ENCODE measurements at regions not wholly inside any gene's neighbourhood (a gene's known extent, or its start where the extent isn't known, plus 50 kb on each side); places are given as distances from the start of the nearest gene placed in this dataset.
A peak's percentile ranks its signal among the peaks of the same experiment; 100 is the strongest.

GRCh38 chr10:44240584-44241205 is 144.2 kb downstream of the CXCL12 start:
- DNase-seq, result no peak

GRCh38 chr10:44238212-44238611 is 146.7 kb downstream of the CXCL12 start:
- peak; percentile 2 for DNase-seq

DNA sequence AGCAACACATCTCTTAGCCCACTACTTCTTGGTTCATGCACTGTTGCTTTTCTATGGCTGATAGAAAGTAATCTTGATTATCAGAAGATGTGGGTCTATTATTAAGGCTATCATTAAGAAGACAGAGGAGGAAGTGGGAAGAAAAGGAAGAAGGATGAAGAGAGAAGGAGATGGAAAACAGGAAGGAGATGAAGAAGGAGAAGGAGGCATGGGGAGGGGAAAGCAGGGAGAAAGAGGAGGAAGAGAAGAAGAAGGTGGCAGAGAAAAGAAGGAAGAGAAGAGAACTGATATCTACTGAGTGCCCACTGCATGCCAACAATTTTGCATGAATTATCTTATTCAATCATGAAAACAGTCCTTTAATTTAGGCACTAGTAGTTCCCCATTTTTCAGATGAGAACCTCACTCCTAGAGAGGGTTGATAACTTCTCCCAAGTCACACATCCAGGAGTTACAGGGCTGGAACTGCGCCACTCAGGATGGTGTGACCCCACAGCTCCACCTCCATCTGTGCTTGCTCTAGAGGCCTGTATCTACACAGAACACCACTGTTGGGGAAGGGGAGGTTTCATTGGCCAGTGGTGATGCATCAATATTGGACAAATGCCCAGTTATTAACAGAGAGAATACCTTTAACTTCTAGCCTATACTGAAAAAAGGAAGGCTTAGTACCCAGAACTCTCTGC is 147.4 kb downstream of the CXCL12 start:
- DNase-seq, result no peak

GRCh38 chr10:44235363-44235762 is 149.5 kb downstream of the CXCL12 start:
- no peak for DNase-seq

DNA sequence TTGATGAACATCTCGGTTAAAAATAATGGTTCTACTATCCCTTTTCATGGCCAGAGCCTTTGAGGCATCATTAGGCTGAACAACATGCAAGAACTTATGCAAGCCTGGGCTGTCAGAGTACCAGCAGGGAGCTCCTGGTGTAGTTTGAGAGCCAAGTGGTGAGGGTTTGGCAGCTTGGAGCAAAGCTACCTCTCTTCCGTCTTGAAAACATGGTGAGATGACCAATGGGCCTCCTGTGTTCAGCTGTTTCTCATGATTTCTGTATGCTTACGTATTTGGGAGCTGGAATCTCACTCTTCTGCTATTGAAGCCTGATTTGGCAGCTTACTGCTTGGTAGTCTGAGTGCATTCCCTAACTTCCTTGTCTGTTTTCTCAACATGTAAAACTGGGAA is 150.4 kb downstream of the CXCL12 start:
- no peak for DNase-seq

GRCh38 chr10:44233561-44234482 is 151.1 kb downstream of the CXCL12 start:
- DNase-seq, result no peak

DNA sequence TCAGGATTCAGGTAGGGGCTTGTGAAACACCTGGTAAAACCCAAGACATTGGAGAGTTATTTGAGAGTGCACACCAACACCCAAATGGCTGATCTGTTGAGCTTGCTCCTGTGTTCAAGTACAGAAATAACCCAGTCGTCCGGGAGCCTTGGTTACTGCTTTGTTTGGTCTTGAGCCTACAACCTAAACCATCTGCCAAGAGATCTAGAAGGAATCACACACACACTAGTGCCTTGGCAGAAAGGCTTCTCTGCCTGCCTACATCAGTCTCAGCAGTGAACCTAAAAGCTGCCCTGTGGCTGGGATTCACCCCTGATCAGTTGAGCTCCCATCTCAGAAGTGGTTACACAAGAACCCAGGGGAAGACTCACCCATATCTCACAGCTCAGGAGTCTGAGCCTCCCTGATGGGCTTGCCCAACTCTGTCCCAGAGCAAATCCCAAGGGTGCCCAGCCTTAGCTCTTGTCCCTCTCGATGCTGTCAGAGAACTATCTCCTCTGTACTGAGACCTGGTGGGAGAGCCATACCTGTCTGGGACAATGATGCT is 167.6 kb downstream of the CXCL12 start:
- DNase-seq, result no peak

- DNase-seq, result no peak
These were observed 168.8 kb downstream of the CXCL12 start for GRCh38 chr10:44216073-44216472.

- DNase-seq, result no peak
These were observed 175.1 kb downstream of the CXCL12 start for GRCh38 chr10:44209811-44210210.

DNA sequence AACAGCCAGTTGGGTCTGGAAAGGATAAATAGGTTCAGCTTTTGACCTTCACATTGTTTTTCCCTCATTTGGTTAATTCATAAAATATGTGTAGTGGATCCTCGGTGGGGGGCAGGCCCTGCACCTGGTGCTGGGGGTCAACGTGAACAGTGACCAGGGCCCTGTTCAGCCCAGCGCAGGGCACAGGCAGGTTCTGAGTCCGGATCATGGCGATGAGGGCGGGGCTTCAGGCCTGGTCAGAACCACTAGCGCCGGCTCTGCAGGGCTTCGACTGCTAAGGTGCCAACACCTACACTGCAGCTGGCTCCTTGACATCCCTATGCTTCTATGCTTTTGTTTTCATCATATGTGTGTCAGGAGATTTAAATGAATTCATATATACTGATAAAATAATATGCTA is 177.7 kb downstream of the CXCL12 start:
- DNase-seq, result no peak

DNA sequence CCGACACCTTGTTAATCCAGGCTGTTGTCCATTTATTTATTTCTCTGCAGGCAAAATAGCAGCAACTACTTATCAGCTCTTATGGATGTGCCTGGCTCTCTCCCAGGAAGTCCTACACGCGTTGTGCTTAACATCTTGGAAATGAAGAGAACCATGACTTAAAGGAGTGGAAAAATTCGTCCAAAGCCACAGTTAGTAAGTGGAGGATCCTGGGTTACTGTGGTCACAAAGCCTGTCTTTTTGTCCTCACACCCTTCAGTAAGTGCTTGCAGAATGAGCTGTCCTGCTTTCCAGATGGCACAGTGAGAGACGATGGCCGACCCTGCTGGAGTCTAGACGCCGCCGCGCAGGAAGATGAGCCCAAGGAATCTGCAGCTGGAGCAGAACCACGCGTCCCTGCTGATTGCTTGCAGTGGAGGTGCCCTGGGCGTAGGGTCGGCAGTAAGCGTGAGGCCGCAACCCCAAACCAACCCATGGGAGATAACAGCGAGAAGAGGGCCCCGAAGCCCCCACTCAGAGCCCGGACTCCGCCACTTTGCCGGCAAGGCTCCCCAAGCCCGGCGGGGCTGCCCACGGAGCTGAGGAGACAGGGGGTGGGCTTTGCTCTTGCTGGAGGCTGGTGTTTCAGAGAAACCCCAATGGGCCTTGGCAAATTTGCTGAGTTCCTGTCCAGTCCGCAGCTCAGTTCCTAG is 178.6 kb downstream of the CXCL12 start:
- no peak for DNase-seq

GRCh38 chr10:44205067-44205466 is 179.8 kb downstream of the CXCL12 start:
- DNase-seq, result no peak

- DNase-seq, result no peak
These were observed 181.4 kb downstream of the CXCL12 start for GRCh38 chr10:44203535-44203934.

DNA sequence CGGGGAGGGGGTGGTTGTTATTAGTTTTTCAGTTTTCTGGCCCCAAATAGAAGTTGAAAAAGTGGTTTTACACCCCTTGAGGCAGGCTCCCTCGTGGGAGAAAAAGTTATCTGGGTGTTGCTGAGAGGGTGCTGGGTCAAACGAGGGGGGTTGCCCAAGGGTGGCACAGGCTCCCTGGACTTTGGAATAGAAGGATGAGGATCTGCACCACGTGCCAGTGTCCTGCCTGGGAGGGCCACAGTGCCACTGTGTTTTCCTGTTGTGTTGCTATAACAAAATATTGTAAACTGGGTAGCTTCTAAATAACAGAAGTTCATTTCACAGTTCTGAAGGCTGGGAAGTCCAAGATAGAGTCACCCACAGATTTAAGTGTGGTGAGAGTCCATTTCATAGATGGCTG is 181.9 kb downstream of the CXCL12 start:
- no peak for DNase-seq

- DNase-seq, result no peak
These were observed 183.2 kb downstream of the CXCL12 start for GRCh38 chr10:44201656-44202055.

DNA sequence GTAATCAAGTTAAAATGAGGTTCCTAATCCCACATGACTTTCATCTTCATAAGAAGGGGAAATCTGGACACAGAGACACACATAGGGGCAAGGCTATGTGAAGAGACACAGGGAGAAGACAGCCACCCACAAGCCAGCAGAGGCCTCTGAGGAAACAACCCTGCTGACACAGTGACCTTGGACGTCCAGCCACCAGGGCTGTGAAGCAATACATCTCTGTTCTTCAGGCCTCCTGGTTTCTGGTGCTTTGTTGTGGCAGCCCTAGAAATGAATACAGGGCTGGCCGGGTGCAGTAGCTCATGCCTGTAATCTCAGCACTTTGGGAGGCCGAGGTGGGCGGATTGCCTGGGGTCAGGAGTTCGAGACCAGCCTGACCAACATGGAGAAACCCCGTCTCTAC is 183.9 kb downstream of the CXCL12 start:
- no peak for DNase-seq

GRCh38 chr10:44199991-44200655 is 184.8 kb downstream of the CXCL12 start:
- DNase-seq, result no peak

GRCh38 chr10:44199267-44199666 is 185.6 kb downstream of the CXCL12 start:
- DNase-seq, result no peak

DNA sequence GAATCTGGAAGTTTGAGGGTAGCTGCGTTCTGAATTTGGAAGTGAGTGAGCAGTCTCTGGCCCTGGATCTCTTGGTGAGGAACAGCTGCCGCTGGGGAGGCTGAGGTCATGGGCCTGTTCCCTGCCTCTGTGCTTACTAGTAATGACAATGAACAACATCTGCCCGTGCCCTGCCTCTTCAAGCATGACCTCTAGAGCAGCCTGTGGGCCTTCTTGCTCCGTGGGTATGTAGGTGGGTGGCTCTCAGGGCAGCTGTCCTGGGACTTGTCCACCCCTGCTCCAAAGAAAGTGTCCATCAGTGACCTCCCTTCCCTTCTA is 186.2 kb downstream of the CXCL12 start:
- DNase-seq, result no peak

GRCh38 chr10:44198096-44198779 is 186.7 kb downstream of the CXCL12 start:
- no peak for DNase-seq

DNA sequence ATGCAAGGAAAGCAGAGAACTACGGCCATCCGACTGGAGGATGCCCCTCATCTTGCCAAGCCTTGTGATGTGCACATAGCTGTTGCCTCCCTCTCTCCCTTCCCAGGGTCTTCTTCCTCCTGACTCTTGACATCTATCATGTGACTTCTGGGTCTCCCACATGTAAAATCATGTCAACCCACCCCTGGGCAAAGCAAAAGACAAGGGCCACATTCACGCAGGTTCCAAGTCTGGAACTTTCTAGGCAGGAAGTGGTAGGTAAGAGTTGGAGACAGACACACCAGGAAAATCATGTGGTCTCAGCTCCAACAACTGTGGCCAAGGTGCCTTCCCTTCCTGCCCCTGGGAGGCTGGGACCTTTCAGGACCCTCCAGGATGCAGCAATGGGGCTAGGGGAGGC is 187.3 kb downstream of the CXCL12 start:
- no peak for DNase-seq

DNA sequence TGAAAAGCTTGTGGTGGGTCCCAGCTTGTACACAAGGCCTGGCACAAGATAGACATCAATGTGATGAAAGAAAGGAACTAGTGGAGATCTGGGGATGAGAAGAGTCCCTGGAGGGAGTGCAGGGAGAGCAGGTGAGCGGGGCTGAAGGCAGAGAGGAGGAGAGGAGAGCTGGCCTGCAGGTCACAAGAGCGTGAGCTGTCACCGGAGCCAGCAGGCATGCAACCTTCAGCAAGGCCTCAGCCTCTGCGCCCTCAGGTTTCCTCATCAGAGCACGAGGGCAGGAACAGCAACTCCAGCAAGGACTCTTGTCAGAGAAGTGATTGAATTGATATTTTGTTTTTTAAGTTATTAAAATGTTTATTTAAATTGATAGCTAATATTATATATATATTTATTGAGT is 188.6 kb downstream of the CXCL12 start:
- no peak for DNase-seq
